CD14-positive monocyte (primary cell): ENCODE measurements at regions not wholly inside any gene's neighbourhood (a gene's known extent, or its start where the extent isn't known, plus 50 kb on each side); places are given as distances from the start of the nearest gene placed in this dataset.

ENCODE experiments used
- DNase-seq, 3 donors: peaks; one replicate each; pipeline ENCODE4 v3.0.0-alpha.2; 2011 to 2022
- H2AFZ ChIP-seq: 2 replicates; pipeline ENCODE4 v1.6.0; 2012; ENCODE audit warnings: mild to moderate bottlenecking, low read depth, low read length, inconsistent platforms; ENCODE audit not compliant: insufficient read depth, poor library complexity, severe bottlenecking
- H3K27ac ChIP-seq, 2 donors: 1 replicate in 1 of 2; 2 replicates in 1 of 2; pipeline ENCODE4 v1.5.1; 2012 to 2013; ENCODE audit warnings: low read length in 2 of 2, control low read depth in 1 of 2, inconsistent platforms in 1 of 2, low read depth in 1 of 2, mild to moderate bottlenecking in 1 of 2
- H3K27me3 ChIP-seq, 2 donors: one replicate each; pipeline versions ENCODE4 v1.6.0 to v1.6.1; 2011 to 2013; ENCODE audit warnings: low read length in 2 of 2; ENCODE audit not compliant: control insufficient read depth in 2 of 2, insufficient read depth in 2 of 2
- H3K36me3 ChIP-seq, 2 donors: replicated peaks in 1 of 2; 1 replicate in 1 of 2; 2 replicates in 1 of 2; pipeline versions ENCODE4 v1.5.1 to v1.6.1; 2012 to 2013; ENCODE audit warnings: low read length in 2 of 2, control low read depth in 1 of 2, inconsistent platforms in 1 of 2, mild to moderate bottlenecking in 1 of 2; ENCODE audit not compliant: insufficient read depth in 2 of 2, control insufficient read depth in 1 of 2
- H3K4me1 ChIP-seq, 2 donors: 1 replicate in 1 of 2; 2 replicates in 1 of 2; pipeline versions ENCODE4 v1.5.1 to v1.6.1; 2012 to 2013; ENCODE audit warnings: low read length in 2 of 2, control low read depth in 1 of 2, inconsistent platforms in 1 of 2, mild to moderate bottlenecking in 1 of 2, moderate library complexity in 1 of 2; ENCODE audit not compliant: insufficient read depth in 2 of 2, control insufficient read depth in 1 of 2
- H3K4me2 ChIP-seq: replicated peaks from 2 replicates; pipeline ENCODE3; 2012; ENCODE audit warnings: low read length, moderate library complexity, mild to moderate bottlenecking; ENCODE audit not compliant: poor library complexity, severe bottlenecking; ENCODE audit errors: extremely low read depth
- H3K4me3 ChIP-seq, 3 experiments: fragments of 200-600 bp in 1 of 3; sonication (generic) in 1 of 3; replicated peaks in 1 of 3; 1 replicate in 2 of 3; 2 replicates in 1 of 3; pipeline ENCODE4 v1.5.1; 2011 to 2013; ENCODE audit warnings: low read length in 3 of 3, mild to moderate bottlenecking in 3 of 3, control low read depth in 2 of 3, low read depth in 2 of 3, inconsistent platforms in 1 of 3, moderate library complexity in 1 of 3
- H3K79me2 ChIP-seq: 2 replicates; pipeline ENCODE4 v1.6.0; 2012; ENCODE audit warnings: mild to moderate bottlenecking, control low read depth, inconsistent platforms, low read length, moderate library complexity; ENCODE audit not compliant: insufficient read depth
- H3K9ac ChIP-seq: 2 replicates; pipeline ENCODE4 v1.6.0; 2017; ENCODE audit warnings: low read length, mild to moderate bottlenecking; ENCODE audit not compliant: insufficient read depth, poor library complexity, severe bottlenecking
- H3K9me3 ChIP-seq, 2 donors: replicated peaks in 1 of 2; 1 replicate in 1 of 2; 2 replicates in 1 of 2; pipeline versions ENCODE4 v1.5.1 to v1.6.1; 2012 to 2013; ENCODE audit warnings: low read length in 2 of 2, control low read depth in 1 of 2; ENCODE audit not compliant: control insufficient read depth in 1 of 2, insufficient read depth in 1 of 2
- H4K20me1 ChIP-seq: 2 replicates; pipeline ENCODE4 v1.6.0; 2012; ENCODE audit warnings: mild to moderate bottlenecking, low read length, control low read depth, moderate library complexity; ENCODE audit not compliant: insufficient read depth
- H3K27ac Mint-ChIP-seq, 7 donors: one replicate each; pipeline ENCODE4 v1.8.0; 2020; ENCODE audit warnings: mild to moderate bottlenecking in 7 of 7, mixed read lengths in 7 of 7, moderate library complexity in 6 of 7, inconsistent platforms in 2 of 7
- H3K27me3 Mint-ChIP-seq, 3 donors: one replicate each; pipeline ENCODE4 v1.8.0; 2021 to 2022; ENCODE audit warnings: low read depth in 3 of 3, mild to moderate bottlenecking in 3 of 3, mixed read lengths in 3 of 3, moderate library complexity in 3 of 3, inconsistent platforms in 1 of 3
- H3K36me3 Mint-ChIP-seq, 2 donors: one replicate each; pipeline ENCODE4 v1.8.0; 2020; ENCODE audit warnings: mixed read lengths in 2 of 2, inconsistent platforms in 1 of 2, mild to moderate bottlenecking in 1 of 2
- H3K4me1 Mint-ChIP-seq: one replicate; pipeline ENCODE4 v1.8.0; 2020; ENCODE audit warnings: mild to moderate bottlenecking, mixed read lengths
- H3K4me3 Mint-ChIP-seq, 2 donors: one replicate each; pipeline ENCODE4 v1.8.0; 2020; ENCODE audit warnings: mild to moderate bottlenecking in 2 of 2, mixed read lengths in 2 of 2, moderate library complexity in 1 of 2
- H3K9me3 Mint-ChIP-seq, 7 donors: one replicate each; pipeline ENCODE4 v1.8.0; 2020 to 2022; ENCODE audit warnings: mixed read lengths in 7 of 7, mild to moderate bottlenecking in 6 of 7, moderate library complexity in 6 of 7, inconsistent platforms in 2 of 7
- CTCF ChIP-seq: fragments of 200-600 bp; IDR thresholded peaks from one replicate; pipeline ENCODE4 v1.8.0; 2022; ENCODE audit warnings: antibody characterized with exemption, mild to moderate bottlenecking
- WGBS: methylation state at CpG from one replicate; pipeline ENCODE4 v1.1.5; 2013; ENCODE audit warnings: missing lambda C conversion rate; ENCODE audit not compliant: insufficient coverage; 5-methylcytosine and 5-hydroxymethylcytosine counted together
- intact Hi-C, 2 donors: fragments of 100-400 bp; cut with micrococcal nuclease; formaldehyde crosslinking; loops; one replicate each; pipeline versions ENCODE4 v1.15.0 to v1.15.1; 2023

GRCh38 chr11:134988495-134988894 lies 576.5 kb upstream of the B3GAT1 start:
- Histone ChIP-seq H4K20me1 (no peaks in the 10 kb centered on the region), H3K4me2 (no peak overlapping the region), H3K27ac (no peak overlapping the region), H3K27me3 (no peaks in the 10 kb centered on the region), H3K4me3 (no peak overlapping the region), H2AFZ (no peak overlapping the region), H3K9ac (no peak overlapping the region), H3K36me3 (no peaks in the 10 kb centered on the region), H3K79me2 (no peaks in the 10 kb centered on the region), H3K9me3 (peaks cover 0 to 3% of the 10 kb centered on the region in 2 donors), H3K4me1 (no peaks in the 10 kb centered on the region)
- intact Hi-C loops, result no loop called here
- no peak for DNase-seq
- no peak overlapping the region for H3K4me3 Mint-ChIP-seq
- peaks cover 0 to 4% (median 3%) of the 10 kb centered on the region in 3 donors for H3K27me3 Mint-ChIP-seq
- WGBS, result 71% methylated on average over 4 of the region's 4 CpGs
- peaks cover 0 to 6% (median 2%) of the 10 kb centered on the region in 7 donors for H3K9me3 Mint-ChIP-seq
- peak overlapping the region in 1 of 7 donors; percentile 31 for H3K27ac Mint-ChIP-seq
- TF ChIP-seq CTCF, result no peak
- no peaks in the 10 kb centered on the region for H3K4me1 Mint-ChIP-seq
- H3K36me3 Mint-ChIP-seq, result no peaks in the 10 kb centered on the region

DNA sequence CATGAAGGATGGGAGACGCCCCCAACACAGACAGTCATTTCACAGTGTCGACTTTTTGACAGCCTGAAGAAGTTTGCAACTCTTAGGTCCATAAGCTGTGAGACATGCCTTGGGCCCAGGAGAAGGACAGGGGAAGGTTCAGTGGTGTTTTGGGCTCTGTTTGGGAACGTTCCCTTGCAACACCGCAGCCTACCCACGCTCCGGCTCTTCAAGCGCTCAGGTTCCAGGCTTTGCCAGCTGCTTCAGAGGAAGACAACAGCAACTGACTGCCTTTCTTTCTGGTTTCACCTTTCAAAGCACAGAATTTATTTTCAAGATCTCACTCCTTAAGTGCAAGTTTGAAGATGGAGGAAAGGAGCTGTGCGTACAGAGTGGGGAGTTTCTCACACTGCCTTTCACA lies 575.8 kb upstream of the B3GAT1 start:
- Histone ChIP-seq H3K27me3 (no peaks in the 10 kb centered on the region), H2AFZ (no peak overlapping the region), H3K79me2 (no peaks in the 10 kb centered on the region), H3K27ac (no peak overlapping the region), H4K20me1 (no peaks in the 10 kb centered on the region), H3K4me2 (no peak overlapping the region), H3K4me3 (no peak overlapping the region), H3K9me3 (peaks cover 0 to 3% of the 10 kb centered on the region in 2 donors), H3K36me3 (no peaks in the 10 kb centered on the region), H3K4me1 (no peaks in the 10 kb centered on the region), H3K9ac (no peak overlapping the region)
- H3K4me1 Mint-ChIP-seq, result no peaks in the 10 kb centered on the region
- no peak overlapping the region for H3K27ac Mint-ChIP-seq
- no peak for TF ChIP-seq CTCF
- no peak for DNase-seq
- no peaks in the 10 kb centered on the region for H3K36me3 Mint-ChIP-seq
- intact Hi-C loops, result no loop called here
- H3K27me3 Mint-ChIP-seq, result peaks cover 0 to 4% (median 3%) of the 10 kb centered on the region in 3 donors
- H3K4me3 Mint-ChIP-seq, result no peak overlapping the region
- peaks cover 0 to 6% (median 2%) of the 10 kb centered on the region in 7 donors for H3K9me3 Mint-ChIP-seq
- WGBS, result no CpG with 5 or more reads among the region's 8 CpGs
